ENCODE measurements at regions not wholly inside any gene's neighbourhood (a gene's known extent, or its start where the extent isn't known, plus 50 kb on each side); places are given as distances from the start of the nearest gene placed in this dataset.
"Not testable (repeated sequence)": the region's sequence is repeated elsewhere in the genome, so short reads cannot be mapped to it uniquely, and the experiment has no call there.

DNA sequence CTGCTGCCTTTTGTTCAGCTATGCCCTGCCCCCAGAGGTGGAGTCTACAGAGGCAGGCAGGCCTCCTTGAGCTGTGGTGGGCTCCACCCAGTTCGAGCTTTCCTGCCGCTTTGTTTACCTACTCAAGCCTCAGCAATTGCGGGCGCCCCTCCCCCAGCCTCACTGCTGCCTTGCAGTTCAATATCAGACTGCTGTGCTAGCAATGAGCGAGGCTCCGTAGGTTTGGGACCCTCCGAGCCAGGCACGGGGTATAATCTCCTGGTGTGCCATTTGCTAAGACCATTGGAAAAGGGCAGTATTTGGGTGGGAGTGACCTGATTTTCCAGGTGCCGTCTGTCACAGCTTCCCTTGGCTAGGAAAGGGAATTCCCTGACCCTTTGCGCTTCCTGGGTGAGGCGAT is 51.9 kb downstream of the DIPK2A start:
- not testable (repeated sequence) for H3K4me3 Mint-ChIP-seq, H3K9me3 Mint-ChIP-seq, H3K27ac Mint-ChIP-seq, ATAC-seq, H3K36me3 Mint-ChIP-seq, H3K27me3 Mint-ChIP-seq
- H3K4me1 Mint-ChIP-seq, result peaks cover 14% of the 10 kb centered on the region

DNA sequence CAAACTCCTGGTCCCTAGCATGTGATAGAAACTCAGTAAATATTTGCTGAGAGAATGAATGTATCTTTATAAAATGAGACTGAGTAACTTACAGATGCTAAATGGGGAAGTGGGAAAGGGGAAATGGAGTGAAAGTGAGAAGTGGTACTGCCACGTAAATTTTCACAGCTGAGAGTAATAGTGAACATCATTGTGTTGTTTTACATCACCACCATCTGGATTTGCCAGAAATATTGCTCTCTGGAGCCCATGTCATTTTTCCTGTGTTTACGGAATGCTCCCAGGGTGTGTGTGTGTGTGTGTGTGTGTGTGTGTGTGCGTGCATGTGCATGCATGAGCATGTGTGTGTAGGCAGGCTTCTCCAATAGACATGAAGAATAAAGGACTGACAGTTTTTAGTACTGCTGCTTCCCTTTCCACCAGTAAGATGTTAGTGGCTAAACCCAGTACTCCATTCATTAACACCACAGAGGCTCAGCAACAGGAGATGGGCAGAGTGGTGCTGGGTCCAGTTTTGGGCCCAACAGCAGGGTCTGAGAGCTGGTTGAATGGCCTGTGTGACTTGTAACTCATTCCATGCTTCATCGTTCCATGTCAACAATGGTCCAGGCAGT is 57.3 kb downstream of the DIPK2A start:
- peaks cover 40% of the 10 kb centered on the region for H3K4me1 Mint-ChIP-seq
- peak; percentile 98 for ATAC-seq
- H3K36me3 Mint-ChIP-seq, result no peaks in the 10 kb centered on the region
- H3K4me3 Mint-ChIP-seq, result no peak overlapping the region
- no peaks in the 10 kb centered on the region for H3K27me3 Mint-ChIP-seq
- H3K9me3 Mint-ChIP-seq, result no peaks in the 10 kb centered on the region
- peak overlapping the region; percentile 74 for H3K27ac Mint-ChIP-seq

DNA sequence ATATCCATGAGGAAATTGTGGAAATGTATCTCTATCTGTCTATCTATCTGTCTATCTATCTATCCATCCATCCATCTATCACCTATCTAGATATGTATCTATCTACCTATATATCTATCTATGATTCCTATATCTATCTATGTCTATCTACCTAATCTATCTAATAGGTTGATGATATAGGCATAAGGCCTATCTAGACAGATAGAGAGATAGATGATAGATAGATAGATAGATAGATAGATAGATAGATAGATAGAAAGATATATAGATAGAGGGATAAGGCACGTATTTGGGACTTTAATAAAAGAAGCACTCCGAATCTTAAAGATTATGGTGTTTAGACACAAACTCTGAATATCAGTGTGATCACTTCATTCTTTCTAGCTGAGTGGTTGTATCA is 58.1 kb downstream of the DIPK2A start:
- Mint-ChIP-seq H3K4me3 (no peak overlapping the region), H3K27ac (peak overlapping the region; percentile 74), H3K27me3 (no peaks in the 10 kb centered on the region), H3K4me1 (peaks cover 40% of the 10 kb centered on the region), H3K9me3 (no peaks in the 10 kb centered on the region), H3K36me3 (no peaks in the 10 kb centered on the region)
- ATAC-seq, result no peak

DNA sequence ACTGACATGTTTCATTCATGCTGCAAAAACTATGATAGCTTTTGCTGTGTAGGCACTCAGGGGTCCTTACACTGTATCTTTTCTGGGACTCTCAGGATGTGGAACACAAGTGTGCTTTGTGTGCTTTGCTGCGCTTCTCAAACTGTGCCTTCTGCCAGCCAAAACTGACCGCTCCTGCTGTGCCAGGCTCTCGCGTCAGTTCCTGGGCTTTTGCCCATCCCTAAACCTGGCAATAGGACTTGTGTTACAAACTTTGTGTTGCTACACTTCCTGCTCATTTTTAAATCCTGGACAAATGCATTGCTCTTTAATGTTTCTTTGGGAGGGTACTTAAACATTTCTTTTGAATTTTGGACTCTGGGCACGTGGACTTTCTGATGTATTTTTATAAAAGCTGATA is 60.3 kb downstream of the DIPK2A start:
- H3K27me3 Mint-ChIP-seq, result no peaks in the 10 kb centered on the region
- H3K36me3 Mint-ChIP-seq, result no peaks in the 10 kb centered on the region
- no peak for ATAC-seq
- H3K4me1 Mint-ChIP-seq, result peaks cover 40% of the 10 kb centered on the region
- no peaks in the 10 kb centered on the region for H3K9me3 Mint-ChIP-seq
- no peak overlapping the region for H3K27ac Mint-ChIP-seq
- no peak overlapping the region for H3K4me3 Mint-ChIP-seq

DNA sequence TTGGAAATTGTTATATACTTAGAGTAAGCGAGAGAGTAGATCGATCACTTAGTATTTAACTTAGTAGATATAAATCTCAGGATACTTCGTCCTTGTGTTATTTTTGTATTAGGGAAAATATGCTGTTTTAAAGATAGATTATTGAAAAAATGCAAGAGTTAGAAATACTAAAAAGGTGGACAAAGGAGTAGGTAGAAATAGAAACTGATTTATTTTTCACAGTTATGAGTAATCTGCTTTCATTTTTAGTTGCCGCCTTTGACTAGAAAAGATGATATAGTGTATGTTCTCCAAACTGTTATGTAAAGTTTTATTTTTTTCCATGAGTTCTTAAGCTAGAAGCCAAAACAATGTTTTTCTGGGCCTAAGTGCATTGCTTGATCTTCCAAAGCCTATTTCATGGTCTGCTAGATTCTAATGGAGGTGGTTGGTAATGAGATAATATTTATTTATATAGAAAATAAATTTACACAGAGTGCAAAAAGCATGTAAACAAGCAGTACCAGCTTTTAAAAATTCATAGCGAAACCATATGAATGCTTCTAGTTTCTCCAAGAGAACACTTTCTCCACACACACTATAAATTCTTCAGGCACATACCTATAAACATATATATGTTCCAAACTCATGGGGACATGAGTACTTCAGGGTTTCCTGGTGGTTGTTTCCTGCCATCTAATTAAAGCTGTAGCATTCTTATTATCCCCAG is 61.1 kb downstream of the DIPK2A start:
- H3K36me3 Mint-ChIP-seq, result no peaks in the 10 kb centered on the region
- H3K9me3 Mint-ChIP-seq, result no peaks in the 10 kb centered on the region
- no peak overlapping the region for H3K27ac Mint-ChIP-seq
- ATAC-seq, result no peak
- peak overlapping the region; percentile 38 for H3K4me3 Mint-ChIP-seq
- no peaks in the 10 kb centered on the region for H3K27me3 Mint-ChIP-seq
- H3K4me1 Mint-ChIP-seq, result peaks cover 40% of the 10 kb centered on the region

DNA sequence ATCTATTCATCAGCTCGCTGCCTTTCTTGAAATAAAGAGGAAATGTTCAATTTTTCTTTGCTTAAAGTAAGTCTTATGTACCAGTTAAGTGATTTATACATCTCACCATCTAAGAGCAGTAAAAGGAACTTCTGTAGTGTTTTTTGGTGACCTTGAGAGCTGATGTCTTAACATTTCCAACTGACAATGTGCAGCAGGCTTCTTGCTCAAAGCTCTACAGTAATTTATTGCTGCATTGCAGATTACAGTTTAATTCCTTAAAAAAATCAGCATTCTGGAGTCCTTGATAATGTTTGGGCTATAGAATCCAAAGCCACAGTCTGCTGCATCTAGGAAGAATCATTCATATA is 61.6 kb downstream of the DIPK2A start:
- no peaks in the 10 kb centered on the region for H3K36me3 Mint-ChIP-seq
- no peak overlapping the region for H3K4me3 Mint-ChIP-seq
- H3K27me3 Mint-ChIP-seq, result no peaks in the 10 kb centered on the region
- H3K9me3 Mint-ChIP-seq, result no peaks in the 10 kb centered on the region
- no peak overlapping the region for H3K27ac Mint-ChIP-seq
- H3K4me1 Mint-ChIP-seq, result peaks cover 35% of the 10 kb centered on the region
- ATAC-seq, result no peak

DNA sequence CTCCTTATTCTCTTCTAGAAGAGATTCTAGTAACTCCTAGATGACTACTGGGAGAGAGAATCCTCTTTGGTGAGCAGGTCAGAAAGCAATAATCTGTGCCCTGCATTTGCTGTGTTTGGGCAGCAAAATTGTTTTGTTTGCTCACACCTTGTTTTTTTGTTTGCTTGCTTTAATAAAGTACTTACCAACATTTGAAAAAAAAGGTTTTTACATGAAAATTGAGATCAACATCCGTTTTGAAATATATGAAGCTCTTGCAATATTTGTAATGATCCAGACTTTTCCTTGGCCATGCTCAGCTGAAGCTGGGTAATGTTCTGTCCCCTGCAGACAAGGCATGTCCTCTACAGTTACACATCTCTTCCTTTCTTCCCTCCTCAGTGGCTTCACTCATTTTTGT is 62.2 kb downstream of the DIPK2A start:
- Mint-ChIP-seq H3K27me3 (no peaks in the 10 kb centered on the region), H3K27ac (no peak overlapping the region), H3K4me1 (peaks cover 29% of the 10 kb centered on the region), H3K36me3 (no peaks in the 10 kb centered on the region), H3K4me3 (no peak overlapping the region), H3K9me3 (no peaks in the 10 kb centered on the region)
- ATAC-seq, result no peak

DNA sequence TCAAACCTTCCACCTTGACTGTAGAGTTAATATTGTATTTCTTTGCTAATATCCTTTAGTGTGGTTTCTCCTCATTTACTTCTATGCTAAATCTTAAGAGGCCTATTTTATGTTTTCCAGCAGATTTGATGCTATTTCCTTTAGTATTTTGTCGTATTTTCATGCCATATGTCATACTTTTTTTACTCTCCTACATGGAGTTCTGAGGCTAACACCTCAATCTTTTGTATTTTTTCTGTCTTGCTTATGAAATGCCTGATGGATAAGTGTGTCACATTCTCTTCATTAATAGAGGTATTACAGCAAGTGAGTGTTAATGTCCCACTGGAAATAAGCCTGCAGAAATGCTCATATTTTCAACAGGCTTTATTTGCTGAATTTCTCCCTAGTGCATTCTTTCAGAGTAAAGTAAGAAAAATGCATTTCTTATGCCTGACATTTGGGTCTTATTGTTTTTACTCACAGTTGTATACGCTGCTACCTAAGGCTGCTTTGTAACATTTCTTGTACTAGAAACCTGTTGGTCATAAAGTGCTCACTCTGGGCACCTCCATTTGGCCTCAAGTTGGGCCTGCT is 63.2 kb downstream of the DIPK2A start:
- peaks cover 21% of the 10 kb centered on the region for H3K4me1 Mint-ChIP-seq
- H3K36me3 Mint-ChIP-seq, result no peaks in the 10 kb centered on the region
- H3K9me3 Mint-ChIP-seq, result no peaks in the 10 kb centered on the region
- no peak overlapping the region for H3K27ac Mint-ChIP-seq
- no peaks in the 10 kb centered on the region for H3K27me3 Mint-ChIP-seq
- no peak overlapping the region for H3K4me3 Mint-ChIP-seq
- ATAC-seq, result no peak

DNA sequence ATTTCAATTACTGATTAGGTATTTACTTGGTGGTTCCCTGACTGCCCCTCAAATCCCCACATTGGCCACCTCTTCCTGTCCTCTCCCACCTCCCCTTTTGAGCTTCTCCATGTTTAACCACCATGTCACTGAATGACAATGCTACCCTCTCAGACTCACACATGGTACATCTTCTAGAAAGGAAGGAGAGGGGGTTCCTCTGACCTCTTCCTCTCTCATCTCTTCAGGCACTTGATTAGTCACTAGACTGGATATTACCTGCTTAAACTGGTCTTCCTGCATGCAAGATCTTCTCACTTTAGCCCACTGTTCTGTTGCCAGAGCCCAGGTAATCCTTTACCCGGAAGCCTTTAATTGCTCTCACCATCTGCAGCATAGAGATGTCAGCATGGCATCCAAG is 64.9 kb downstream of the DIPK2A start:
- Mint-ChIP-seq H3K4me3 (no peak overlapping the region), H3K9me3 (no peaks in the 10 kb centered on the region), H3K36me3 (no peaks in the 10 kb centered on the region), H3K4me1 (peaks cover 14% of the 10 kb centered on the region), H3K27me3 (no peaks in the 10 kb centered on the region), H3K27ac (no peak overlapping the region)
- ATAC-seq, result no peak

DNA sequence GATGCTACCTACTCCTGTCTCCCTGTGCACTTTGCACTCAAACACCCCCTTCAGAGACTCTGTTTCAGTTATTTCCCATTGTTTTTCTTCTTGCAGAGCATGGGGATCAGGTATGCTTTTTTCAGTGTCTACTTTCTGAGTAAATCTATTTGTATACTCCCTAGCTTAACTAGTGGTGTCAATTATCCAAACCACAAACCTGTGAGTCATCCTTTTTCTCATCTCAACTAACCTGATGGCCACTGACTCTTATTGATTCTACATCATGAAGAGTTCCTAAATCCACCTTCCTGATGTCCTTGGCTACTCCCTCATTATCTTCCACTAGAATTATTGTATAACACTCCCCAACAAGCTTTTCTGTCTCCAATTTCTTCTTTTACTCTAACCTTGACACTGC is 68.0 kb downstream of the DIPK2A start:
- H3K36me3 Mint-ChIP-seq, result no peaks in the 10 kb centered on the region
- H3K27me3 Mint-ChIP-seq, result no peaks in the 10 kb centered on the region
- no peak for ATAC-seq
- no peak overlapping the region for H3K4me3 Mint-ChIP-seq
- no peak overlapping the region for H3K27ac Mint-ChIP-seq
- no peaks in the 10 kb centered on the region for H3K4me1 Mint-ChIP-seq
- no peaks in the 10 kb centered on the region for H3K9me3 Mint-ChIP-seq

DNA sequence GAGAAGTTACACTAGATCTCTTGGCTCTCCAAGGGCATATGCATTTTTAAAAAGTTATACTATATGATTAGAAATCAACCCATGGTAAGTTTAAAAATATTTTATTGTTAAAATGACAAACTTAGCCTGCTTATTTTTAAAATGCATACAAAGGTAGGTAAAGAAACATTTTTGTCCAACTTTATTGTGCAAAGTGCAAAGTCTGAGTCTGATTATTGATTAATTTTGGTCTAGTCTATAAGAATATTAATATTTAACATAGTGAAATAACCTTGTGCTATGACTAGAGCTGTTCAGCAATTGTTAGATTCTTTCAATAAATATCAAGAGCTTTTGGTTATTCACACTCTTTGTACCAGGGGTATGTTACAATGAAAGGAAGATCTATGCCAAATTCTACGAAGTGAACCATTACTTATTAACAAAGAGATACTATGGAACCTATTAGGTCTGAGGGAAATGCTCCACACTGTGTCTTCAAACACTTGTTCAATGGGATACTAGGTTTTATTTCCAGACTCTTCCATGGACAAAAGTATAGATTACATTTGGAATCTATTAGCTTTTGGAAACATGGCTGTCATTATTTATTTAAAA is 70.4 kb downstream of the DIPK2A start:
- Mint-ChIP-seq H3K27me3 (no peaks in the 10 kb centered on the region), H3K36me3 (no peaks in the 10 kb centered on the region), H3K9me3 (no peaks in the 10 kb centered on the region), H3K4me3 (no peak overlapping the region), H3K4me1 (no peaks in the 10 kb centered on the region), H3K27ac (no peak overlapping the region)
- ATAC-seq, result no peak

DNA sequence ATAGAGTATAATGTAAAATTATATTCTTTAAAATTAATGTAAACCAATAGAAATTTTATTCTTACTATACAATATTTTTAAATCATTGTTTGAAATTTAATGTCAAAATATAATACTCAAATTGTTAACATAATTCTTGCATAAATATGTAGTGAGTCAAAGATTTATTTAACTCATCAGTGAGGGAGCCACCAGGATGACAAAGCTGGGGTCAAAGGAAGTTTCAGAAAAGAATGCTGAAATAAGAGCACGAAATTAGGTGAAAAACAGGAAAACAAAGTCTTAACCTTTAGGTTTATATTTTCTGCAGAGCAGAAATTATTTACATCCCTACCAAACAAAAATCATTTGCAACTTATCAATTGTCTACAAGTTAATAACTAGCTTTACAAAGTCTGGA is 74.1 kb downstream of the DIPK2A start:
- no peak for ATAC-seq
- no peaks in the 10 kb centered on the region for H3K27me3 Mint-ChIP-seq
- no peaks in the 10 kb centered on the region for H3K4me1 Mint-ChIP-seq
- no peak overlapping the region for H3K27ac Mint-ChIP-seq
- H3K9me3 Mint-ChIP-seq, result no peaks in the 10 kb centered on the region
- H3K4me3 Mint-ChIP-seq, result no peak overlapping the region
- no peaks in the 10 kb centered on the region for H3K36me3 Mint-ChIP-seq

DNA sequence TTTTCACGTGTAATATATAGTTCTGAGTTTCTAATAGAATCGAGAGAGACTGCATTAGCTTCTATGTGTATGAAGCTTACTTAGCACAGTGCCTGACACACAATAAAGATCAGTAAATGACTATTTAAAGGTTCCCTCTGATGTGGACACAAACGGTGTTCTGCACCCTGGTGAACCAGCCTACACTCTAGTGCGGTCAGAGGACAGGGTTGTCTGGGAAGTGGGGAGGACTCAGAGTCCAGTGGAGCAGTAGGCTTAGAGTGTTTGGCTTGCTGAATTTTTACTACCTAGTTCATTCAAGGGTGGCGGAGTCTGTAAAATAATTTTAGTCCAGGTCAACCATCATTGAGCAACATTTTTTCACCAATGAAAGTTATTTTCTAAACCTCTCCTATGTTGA is 77.8 kb downstream of the DIPK2A start:
- no peak for ATAC-seq
- H3K27me3 Mint-ChIP-seq, result no peaks in the 10 kb centered on the region
- no peaks in the 10 kb centered on the region for H3K36me3 Mint-ChIP-seq
- no peak overlapping the region for H3K4me3 Mint-ChIP-seq
- no peaks in the 10 kb centered on the region for H3K9me3 Mint-ChIP-seq
- no peaks in the 10 kb centered on the region for H3K4me1 Mint-ChIP-seq
- no peak overlapping the region for H3K27ac Mint-ChIP-seq

DNA sequence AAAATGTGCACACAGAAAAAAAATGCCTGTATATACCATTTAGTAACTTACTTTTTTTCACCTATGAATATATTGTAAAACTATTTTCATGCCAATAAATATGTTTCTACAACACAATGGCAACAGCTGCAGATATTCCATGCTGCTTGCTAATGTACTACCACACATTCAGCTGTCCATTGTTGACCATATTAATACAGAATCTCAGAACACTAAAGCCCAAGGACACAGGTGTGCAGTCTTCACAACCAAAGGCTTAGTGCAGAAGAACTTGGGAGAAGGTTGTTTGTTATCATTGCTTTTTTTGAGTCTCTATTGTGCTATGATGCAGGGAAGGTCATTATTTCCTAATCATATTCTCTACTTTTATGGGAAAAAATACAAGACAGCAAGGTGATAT is 79.6 kb downstream of the DIPK2A start:
- H3K4me1 Mint-ChIP-seq, result no peaks in the 10 kb centered on the region
- ATAC-seq, result no peak
- H3K36me3 Mint-ChIP-seq, result no peaks in the 10 kb centered on the region
- no peak overlapping the region for H3K4me3 Mint-ChIP-seq
- no peaks in the 10 kb centered on the region for H3K9me3 Mint-ChIP-seq
- H3K27me3 Mint-ChIP-seq, result no peaks in the 10 kb centered on the region
- no peak overlapping the region for H3K27ac Mint-ChIP-seq

DNA sequence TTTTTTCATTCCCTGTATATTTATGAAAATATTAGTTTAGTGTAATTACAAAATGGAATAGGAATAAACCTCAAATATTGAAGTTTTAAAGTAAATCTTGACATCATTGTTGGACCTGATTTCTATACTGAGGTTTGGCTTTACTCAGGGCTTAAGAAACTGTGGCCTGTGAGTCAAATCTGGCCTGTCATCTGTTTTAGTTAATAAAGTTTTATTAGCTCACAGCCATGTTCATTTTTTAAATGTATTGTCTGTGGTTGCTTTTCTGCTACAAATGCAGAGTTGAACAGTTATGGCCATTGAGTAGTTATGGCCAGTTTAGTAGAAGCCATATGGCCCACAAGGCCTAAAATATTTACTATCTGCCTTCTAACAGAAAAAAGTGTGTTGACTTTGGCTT is 80.7 kb downstream of the DIPK2A start:
- Mint-ChIP-seq H3K27me3 (no peaks in the 10 kb centered on the region), H3K9me3 (no peaks in the 10 kb centered on the region), H3K4me1 (no peaks in the 10 kb centered on the region), H3K36me3 (no peaks in the 10 kb centered on the region), H3K27ac (no peak overlapping the region), H3K4me3 (no peak overlapping the region)
- no peak for ATAC-seq

DNA sequence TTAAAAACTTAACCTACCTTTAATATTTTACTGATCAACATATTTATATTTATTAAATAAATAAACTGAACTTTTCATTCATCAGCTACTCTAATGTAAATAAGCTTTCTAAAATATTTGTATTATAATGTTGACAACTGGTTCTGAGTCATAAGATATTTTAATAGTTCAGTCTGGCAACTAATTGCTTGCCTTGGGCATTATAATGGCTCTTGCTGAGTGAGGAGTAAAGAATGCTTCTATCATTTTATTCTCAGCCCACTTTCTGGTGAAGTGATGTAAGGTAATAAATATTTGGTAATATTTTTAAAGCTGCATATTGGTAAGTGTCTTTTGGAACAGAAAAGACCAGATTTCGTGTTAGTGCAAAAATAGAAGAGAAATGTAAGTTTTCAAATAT is 81.5 kb downstream of the DIPK2A start:
- H3K4me1 Mint-ChIP-seq, result no peaks in the 10 kb centered on the region
- no peaks in the 10 kb centered on the region for H3K27me3 Mint-ChIP-seq
- H3K4me3 Mint-ChIP-seq, result no peak overlapping the region
- no peak for ATAC-seq
- no peaks in the 10 kb centered on the region for H3K9me3 Mint-ChIP-seq
- H3K36me3 Mint-ChIP-seq, result no peaks in the 10 kb centered on the region
- no peak overlapping the region for H3K27ac Mint-ChIP-seq

Data from stimulated activated memory B cell treated with anti-CD40 and anti-IgM and Interleukin-4, amounts not matched to agents 10 μg/mL and 1 μg/mL and 100 μg/mL, for 72 hours (primary cell).